PC-3 (cell line): ENCODE measurements at regions not wholly inside any gene's neighbourhood (a gene's known extent, or its start where the extent isn't known, plus 50 kb on each side); places are given as distances from the start of the nearest gene placed in this dataset.

ENCODE experiments used
- ATAC-seq: fragments of 200-7000 bp; cut with Tn5 transposase; 2 replicates; pipeline ENCODE4 v1.9.1; 2020; ENCODE audit warnings: mild to moderate bottlenecking, moderate library complexity
- BruUV-seq: library from RNA; stranded (reverse); fragments of 400-500 nt; replicated peaks from 2 replicates; lab custom pipeline; 2021; lab: Mats Ljungman, UMichigan
- CTCF ChIA-PET: fragments of 300-600 bp; sonication (Branson Sonifier 250); formaldehyde crosslinking; loops from one replicate; lab custom pipeline; 2022; ENCODE audit warnings: antibody characterized with exemption; lab: Charles Lee
- POLR2A ChIA-PET: fragments of 300-600 bp; sonication (Branson Sonifier 250); formaldehyde crosslinking; loops from one replicate; lab custom pipeline; 2022; ENCODE audit warnings: antibody characterized with exemption; ENCODE audit not compliant: unreplicated experiment; lab: Charles Lee
- DNase-seq: peaks from one replicate; pipeline ENCODE4 v3.0.0-alpha.2; 2015
- H2AFZ ChIP-seq: fragments of 300-600 bp; sonication (generic); 2 replicates; pipeline ENCODE4 v1.6.0; 2016; ENCODE audit warnings: antibody characterized with exemption, low read length
- H3F3A ChIP-seq: fragments of 300-600 bp; sonication (generic); one replicate; pipeline ENCODE4 v1.6.0; 2017; ENCODE audit warnings: antibody characterized with exemption, low read length, control low read depth, mild to moderate bottlenecking; ENCODE audit not compliant: unreplicated experiment
- H3K27ac ChIP-seq: fragments of 300-600 bp; sonication (generic); 2 replicates; pipeline ENCODE4 v1.5.1; 2016; ENCODE audit warnings: mild to moderate bottlenecking, low read length
- H3K27me3 ChIP-seq: fragments of 300-600 bp; sonication (generic); 2 replicates; pipeline ENCODE4 v1.6.1; 2016; ENCODE audit warnings: low read length, mixed read lengths
- H3K36me3 ChIP-seq: fragments of 300-600 bp; sonication (generic); 2 replicates; pipeline ENCODE4 v1.6.1; 2016; ENCODE audit warnings: low read depth, mixed run types, low read length, mixed read lengths
- H3K4me1 ChIP-seq: fragments of 300-600 bp; sonication (generic); 2 replicates; pipeline ENCODE4 v1.5.1; 2016; ENCODE audit warnings: low read length; ENCODE audit not compliant: insufficient read depth
- H3K4me2 ChIP-seq: fragments of 300-600 bp; sonication (generic); 2 replicates; pipeline ENCODE4 v1.6.0; 2016; ENCODE audit warnings: low read length
- H3K4me3 ChIP-seq: fragments of 300-600 bp; sonication (generic); 2 replicates; pipeline ENCODE4 v1.5.1; 2016; ENCODE audit warnings: mild to moderate bottlenecking, low read length, mixed read lengths
- H3K79me2 ChIP-seq: fragments of 300-600 bp; sonication (generic); 2 replicates; pipeline ENCODE4 v1.6.1; 2017; ENCODE audit warnings: low read length, mixed read lengths
- H3K9ac ChIP-seq: fragments of 300-600 bp; sonication (generic); 2 replicates; pipeline ENCODE4 v1.6.0; 2016; ENCODE audit warnings: mild to moderate bottlenecking, low read length
- H3K9me2 ChIP-seq: fragments of 300-600 bp; sonication (generic); replicated peaks from 2 replicates; pipeline ENCODE4 v1.6.1; 2016; ENCODE audit warnings: mixed run types, low read length, mixed read lengths
- H3K9me3 ChIP-seq: fragments of 300-600 bp; sonication (generic); 2 replicates; pipeline ENCODE4 v1.6.1; 2016; ENCODE audit warnings: low read length, mixed read lengths
- H4K20me1 ChIP-seq: fragments of 300-600 bp; sonication (generic); 2 replicates; pipeline ENCODE4 v1.6.1; 2016; ENCODE audit warnings: low read length, mixed read lengths
- CTCF ChIP-seq: fragments of 300-600 bp; sonication (generic); conservative IDR thresholded peaks from 2 replicates; pipeline ENCODE4 v1.5.1; 2017; ENCODE audit warnings: antibody characterized with exemption, low read depth, mild to moderate bottlenecking, low read length
- EZH2 ChIP-seq: fragments of 300-600 bp; sonication (generic); IDR thresholded peaks from one replicate; pipeline ENCODE4 v1.6.1; 2017; ENCODE audit warnings: antibody characterized with exemption, mild to moderate bottlenecking, low read length; ENCODE audit not compliant: unreplicated experiment
- EZH2phosphoT487 ChIP-seq: fragments of 300-600 bp; sonication (generic); IDR thresholded peaks from 2 replicates; pipeline ENCODE4 v1.6.1; 2018; ENCODE audit warnings: mild to moderate bottlenecking, antibody characterized with exemption, low read length, borderline replicate concordance
- intact Hi-C: fragments of 100-400 bp; cut with micrococcal nuclease; formaldehyde crosslinking; loops from 2 replicates; pipeline ENCODE4 v1.9.0; 2023

GRCh38 chr15:70290708-70291107 lies 193.0 kb upstream of the TLE3 start:
- H3K27me3 ChIP-seq, result no peaks in the 10 kb centered on the region
- no peaks in the 10 kb centered on the region for H3K4me1 ChIP-seq
- no peak for ATAC-seq
- no peak overlapping the region for H3K4me3 ChIP-seq
- no peaks in the 10 kb centered on the region for H3K36me3 ChIP-seq
- no peak overlapping the region for H3K4me2 ChIP-seq
- POLR2A ChIA-PET, result no interaction called here
- no peaks in the 10 kb centered on the region for H3K79me2 ChIP-seq
- no peaks in the 10 kb centered on the region for H4K20me1 ChIP-seq
- H3F3A ChIP-seq, result no peaks in the 10 kb centered on the region
- intact Hi-C loops, result no loop called here
- no peaks in the 10 kb centered on the region for H3K9me2 ChIP-seq
- H3K27ac ChIP-seq, result no peak overlapping the region
- no peak for DNase-seq
- no peak for TF ChIP-seq CTCF
- no peak overlapping the region for H2AFZ ChIP-seq
- no peak overlapping the region for H3K9ac ChIP-seq
- no TSS peak for BruUV-seq
- CTCF ChIA-PET, result no interaction called here
- H3K9me3 ChIP-seq, result no peaks in the 10 kb centered on the region

DNA sequence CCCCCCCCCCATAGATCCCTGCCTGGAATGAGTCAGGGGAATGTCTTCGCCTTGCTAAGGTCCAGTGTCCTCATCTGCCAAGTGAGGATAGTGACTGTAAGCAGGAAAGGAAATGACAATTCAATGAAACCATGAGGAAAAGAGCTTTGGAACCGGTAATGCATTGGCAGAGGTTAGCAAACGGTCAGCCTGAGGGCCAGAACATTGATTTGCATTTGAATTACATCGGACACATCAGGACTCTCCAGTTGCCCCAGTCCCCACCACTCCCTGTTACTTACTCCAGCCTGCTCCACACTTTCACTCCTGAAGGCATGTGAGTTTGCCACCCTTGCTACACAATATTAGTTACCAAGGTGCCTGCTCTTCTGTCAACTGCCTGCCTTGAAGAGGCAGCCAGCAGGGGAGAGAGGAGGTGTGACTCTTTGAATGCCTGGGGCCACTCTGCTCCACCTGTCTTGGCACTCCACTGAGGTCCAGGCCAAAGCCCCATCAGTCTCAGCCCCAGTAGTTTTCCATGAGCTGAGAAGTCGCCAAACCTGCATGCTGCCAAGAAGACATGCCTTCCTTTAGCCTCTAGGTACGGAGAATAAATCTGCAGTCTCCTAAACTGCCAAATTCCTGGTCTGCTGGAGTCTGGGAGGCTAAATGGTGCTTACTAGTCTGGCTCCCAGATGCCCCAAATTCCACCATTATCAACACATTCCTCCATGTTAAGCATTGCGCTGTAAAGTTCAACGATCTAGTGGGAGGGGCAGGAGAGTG lies 191.7 kb upstream of the TLE3 start:
- TF ChIP-seq EZH2phosphoT487 (no peak), CTCF (no peak), EZH2 (no peak)
- Histone ChIP-seq H3K9ac (no peak overlapping the region), H3K4me3 (no peak overlapping the region), H3K9me3 (no peaks in the 10 kb centered on the region), H3K4me2 (no peak overlapping the region), H3K4me1 (no peaks in the 10 kb centered on the region), H3K36me3 (no peaks in the 10 kb centered on the region), H4K20me1 (no peaks in the 10 kb centered on the region), H3K27me3 (no peaks in the 10 kb centered on the region), H3K27ac (no peak overlapping the region), H3F3A (no peaks in the 10 kb centered on the region), H2AFZ (no peak overlapping the region), H3K79me2 (no peaks in the 10 kb centered on the region), H3K9me2 (no peaks in the 10 kb centered on the region)
- DNase-seq (peak; percentile 31), ATAC-seq (no peak)
- no TSS peak for BruUV-seq
- intact Hi-C loops, result no loop called here
- CTCF ChIA-PET, result no interaction called here
- POLR2A ChIA-PET, result no interaction called here

GRCh38 chr15:70286113-70286806 lies 188.5 kb upstream of the TLE3 start:
- H3K4me2 ChIP-seq, result no peak overlapping the region
- H3K79me2 ChIP-seq, result no peaks in the 10 kb centered on the region
- H3K36me3 ChIP-seq, result no peaks in the 10 kb centered on the region
- no peak for TF ChIP-seq EZH2
- no peak for TF ChIP-seq CTCF
- no peak for TF ChIP-seq EZH2phosphoT487
- H3K27ac ChIP-seq, result no peak overlapping the region
- peaks cover 8% of the 10 kb centered on the region; the same call in 1 of the 2 replicates for H3K4me1 ChIP-seq
- H3K9ac ChIP-seq, result no peak overlapping the region
- CTCF ChIA-PET, result no interaction called here
- H3K4me3 ChIP-seq, result no peak overlapping the region
- POLR2A ChIA-PET, result no interaction called here
- no peaks in the 10 kb centered on the region for H3K9me3 ChIP-seq
- H3K27me3 ChIP-seq, result no peaks in the 10 kb centered on the region
- DNase-seq (no peak), ATAC-seq (no peak)
- H3F3A ChIP-seq, result no peaks in the 10 kb centered on the region
- no TSS peak for BruUV-seq
- H4K20me1 ChIP-seq, result no peaks in the 10 kb centered on the region
- intact Hi-C loops, result no loop called here
- H3K9me2 ChIP-seq, result no peaks in the 10 kb centered on the region
- H2AFZ ChIP-seq, result no peak overlapping the region
